IPS-18a (cell line): ENCODE measurements at regions not wholly inside any gene's neighbourhood (a gene's known extent, or its start where the extent isn't known, plus 50 kb on each side); places are given as distances from the start of the nearest gene placed in this dataset.
"Not testable (repeated sequence)": the region's sequence is repeated elsewhere in the genome, so short reads cannot be mapped to it uniquely, and the experiment has no call there.

Experiments
- H3K27ac ChIP-seq: one replicate; pipeline ENCODE4 v1.5.1; 2013; ENCODE audit warnings: low read length
- H3K27me3 ChIP-seq: one replicate; pipeline ENCODE4 v1.6.1; 2013; ENCODE audit warnings: mild to moderate bottlenecking, low read length; ENCODE audit not compliant: control insufficient read depth, insufficient read depth
- H3K36me3 ChIP-seq: one replicate; pipeline ENCODE4 v1.6.1; 2013; ENCODE audit warnings: low read depth, low read length; ENCODE audit not compliant: control insufficient read depth
- H3K4me1 ChIP-seq: one replicate; pipeline ENCODE4 v1.6.1; 2013; ENCODE audit warnings: low read depth, low read length; ENCODE audit not compliant: control insufficient read depth
- H3K4me3 ChIP-seq: one replicate; pipeline ENCODE4 v1.5.1; 2013; ENCODE audit warnings: low read length
- H3K9ac ChIP-seq: one replicate; pipeline ENCODE4 v1.6.1; 2013; ENCODE audit warnings: mild to moderate bottlenecking, low read length, moderate library complexity
- H3K9me3 ChIP-seq: one replicate; pipeline ENCODE4 v1.6.1; 2013; ENCODE audit warnings: low read depth, low read length; ENCODE audit not compliant: control insufficient read depth

DNA sequence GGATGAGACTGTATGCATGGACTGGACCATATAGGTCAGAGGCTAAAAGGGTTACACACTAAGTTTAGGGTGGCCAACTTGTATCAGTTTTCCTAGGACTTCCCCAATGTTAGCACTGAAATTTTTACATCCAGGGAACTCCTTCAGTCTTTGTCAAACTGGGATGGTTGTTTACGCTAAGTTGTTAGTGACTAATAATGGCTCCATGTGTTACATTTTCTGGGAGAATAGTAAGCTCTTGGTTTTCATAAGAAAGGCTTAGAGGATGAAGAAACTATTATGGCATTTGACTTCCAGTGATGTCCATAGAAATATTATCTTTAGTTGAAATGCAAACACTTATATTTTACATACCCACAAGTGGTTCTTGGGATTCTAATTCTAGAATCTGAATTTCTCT, 57.9 kb upstream of the ST3GAL6 start:
- Histone ChIP-seq H3K27ac (no peak overlapping the region), H3K9ac (no peak overlapping the region), H3K9me3 (no peaks in the 10 kb centered on the region), H3K4me1 (peaks cover 8% of the 10 kb centered on the region), H3K4me3 (no peak overlapping the region), H3K36me3 (no peaks in the 10 kb centered on the region), H3K27me3 (no peaks in the 10 kb centered on the region)

DNA sequence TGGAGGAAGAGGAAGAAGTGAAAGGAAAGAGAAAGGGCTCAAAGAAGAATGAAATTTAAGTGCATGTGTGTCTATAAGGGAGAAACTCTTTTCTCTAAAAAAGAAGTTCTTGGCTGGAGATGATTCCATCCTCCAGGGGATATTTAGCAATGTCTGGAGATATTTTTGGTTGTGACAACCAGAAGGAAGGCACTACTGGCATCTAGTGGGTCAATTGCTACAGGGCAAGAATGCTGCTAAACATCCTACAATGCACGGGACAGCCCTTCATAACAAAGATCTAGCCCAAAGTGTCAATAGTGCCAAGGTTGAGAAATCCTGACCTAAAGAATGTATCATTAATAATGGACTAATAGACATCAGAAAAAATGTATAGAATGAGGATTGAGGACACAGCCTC, 57.4 kb upstream of the ST3GAL6 start:
- Histone ChIP-seq H3K27me3 (no peaks in the 10 kb centered on the region), H3K4me3 (no peak overlapping the region), H3K4me1 (peaks cover 8% of the 10 kb centered on the region), H3K9me3 (no peaks in the 10 kb centered on the region), H3K9ac (no peak overlapping the region), H3K36me3 (no peaks in the 10 kb centered on the region), H3K27ac (no peak overlapping the region)

- not testable (repeated sequence) for H3K9ac ChIP-seq, H3K27ac ChIP-seq, H3K36me3 ChIP-seq, H3K4me3 ChIP-seq, H3K4me1 ChIP-seq, H3K9me3 ChIP-seq, H3K27me3 ChIP-seq
These were observed 54.5 kb upstream of the ST3GAL6 start for GRCh38 chr3:98708681-98709080.

GRCh38 chr3:98709441-98709840, 53.7 kb upstream of the ST3GAL6 start:
- Histone ChIP-seq H3K27ac (no peak overlapping the region), H3K9ac (no peak overlapping the region), H3K36me3 (no peaks in the 10 kb centered on the region), H3K4me1 (peaks cover 17% of the 10 kb centered on the region), H3K9me3 (no peaks in the 10 kb centered on the region), H3K27me3 (no peaks in the 10 kb centered on the region), H3K4me3 (no peak overlapping the region)

- Histone ChIP-seq H3K27me3 (no peaks in the 10 kb centered on the region), H3K27ac (no peak overlapping the region), H3K4me1 (peaks cover 20% of the 10 kb centered on the region), H3K9me3 (no peaks in the 10 kb centered on the region), H3K36me3 (no peaks in the 10 kb centered on the region), H3K4me3 (no peak overlapping the region), H3K9ac (no peak overlapping the region)
These were observed 53.0 kb upstream of the ST3GAL6 start for GRCh38 chr3:98710067-98710659.

- peaks cover 20% of the 10 kb centered on the region for H3K4me1 ChIP-seq
- no peak overlapping the region for H3K4me3 ChIP-seq
- H3K27me3 ChIP-seq: no peaks in the 10 kb centered on the region
- H3K9ac ChIP-seq: no peak overlapping the region
- no peaks in the 10 kb centered on the region for H3K36me3 ChIP-seq
- no peak overlapping the region for H3K27ac ChIP-seq
- H3K9me3 ChIP-seq: no peaks in the 10 kb centered on the region
These were observed 51.7 kb upstream of the ST3GAL6 start for GRCh38 chr3:98711426-98711825.

DNA sequence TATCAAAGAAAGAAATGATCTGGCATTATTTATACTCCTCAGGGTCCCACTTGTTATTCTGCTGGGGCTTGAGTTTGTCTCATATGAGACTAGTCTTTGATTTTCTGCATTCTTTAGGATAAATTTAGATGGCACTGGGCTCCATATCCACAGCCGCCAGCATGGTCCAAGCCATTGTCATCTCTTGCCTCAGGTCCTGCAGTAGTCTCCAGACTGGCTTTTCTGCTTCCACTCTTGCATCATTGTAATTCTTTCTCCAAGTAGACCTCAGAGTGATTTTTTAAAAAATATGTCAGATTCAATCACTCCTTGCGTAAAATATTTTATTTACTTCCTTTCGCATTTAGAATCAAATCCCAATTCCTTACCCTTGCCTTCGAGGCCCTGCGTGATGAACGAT, 50.4 kb upstream of the ST3GAL6 start:
- Histone ChIP-seq H3K9me3 (no peaks in the 10 kb centered on the region), H3K9ac (no peak overlapping the region), H3K4me1 (peaks cover 20% of the 10 kb centered on the region), H3K4me3 (no peak overlapping the region), H3K27me3 (no peaks in the 10 kb centered on the region), H3K36me3 (no peaks in the 10 kb centered on the region), H3K27ac (no peak overlapping the region)

DNA sequence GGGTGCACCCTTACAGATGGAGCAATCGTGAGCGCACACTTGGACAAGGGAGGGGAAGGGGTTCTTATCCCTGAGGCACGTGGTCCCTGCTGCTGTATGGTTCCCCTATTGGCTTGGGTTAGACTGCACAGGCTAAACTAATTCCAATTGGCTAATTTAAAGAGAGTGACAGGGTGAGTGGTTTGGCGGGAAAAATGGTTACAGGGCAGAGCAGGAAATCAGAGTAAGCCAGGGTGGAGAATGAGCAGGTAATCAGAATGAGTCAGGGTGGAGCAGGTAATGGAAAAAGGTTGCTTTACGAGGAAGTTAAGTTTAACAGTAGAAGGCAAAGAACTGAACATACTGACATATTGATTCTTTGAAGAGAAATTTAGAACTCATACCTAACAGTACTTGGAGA, 49.8 kb upstream of the ST3GAL6 start:
- not testable (repeated sequence) for H3K27me3 ChIP-seq, H3K9me3 ChIP-seq, H3K36me3 ChIP-seq, H3K4me3 ChIP-seq, H3K27ac ChIP-seq, H3K9ac ChIP-seq
- peaks cover 20% of the 10 kb centered on the region for H3K4me1 ChIP-seq
